Kidney epithelial cell (primary cell): ENCODE measurements at regions not wholly inside any gene's neighbourhood (a gene's known extent, or its start where the extent isn't known, plus 50 kb on each side); places are given as distances from the start of the nearest gene placed in this dataset.

Experiments
- DNase-seq: peaks from one replicate; pipeline ENCODE4 v3.0.0-alpha.2; 2010; ENCODE audit warnings: low read depth
- H3K27me3 ChIP-seq: 2 replicates; pipeline ENCODE4 v1.6.0; 2011; ENCODE audit warnings: low read length; ENCODE audit not compliant: control insufficient read depth, insufficient read depth
- H3K36me3 ChIP-seq: 2 replicates; pipeline ENCODE4 v1.5.1; 2011; ENCODE audit warnings: low read length; ENCODE audit not compliant: control insufficient read depth, insufficient read depth
- H3K4me3 ChIP-seq: 2 replicates; pipeline ENCODE4 v1.5.1; 2011; ENCODE audit warnings: low read depth, mild to moderate bottlenecking, control low read depth, low read length
- TF ChIP-seq, protein P1 (sequence below): IDR thresholded peaks from 2 replicates; pipeline ENCODE4 v1.5.1; 2011; ENCODE audit warnings: mild to moderate bottlenecking, moderate library complexity, low read length, control low read depth, inconsistent platforms; ENCODE audit not compliant: insufficient read depth, poor library complexity, severe bottlenecking

DNA sequence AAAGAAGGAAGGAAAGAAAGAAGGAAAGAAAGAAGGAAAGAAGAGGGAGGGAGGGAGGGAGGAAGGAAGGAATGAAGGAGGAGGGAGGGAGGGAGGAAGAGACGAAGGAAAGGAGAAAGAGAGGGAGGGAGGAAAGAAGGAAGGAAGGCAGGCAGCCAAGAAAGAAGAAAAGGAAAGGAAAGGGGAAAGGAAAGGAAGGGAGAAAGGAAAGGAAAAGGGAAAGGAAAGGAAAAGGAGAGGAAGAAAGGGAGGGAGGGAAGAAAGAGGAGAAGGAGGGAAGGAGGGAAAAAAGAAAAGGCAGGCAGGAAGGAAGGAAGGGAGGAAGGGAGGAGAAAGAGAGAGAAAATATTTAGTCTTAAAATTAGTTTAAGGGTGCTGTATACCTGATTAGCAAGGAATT, 704.1 kb downstream of the LUZP2 start:
- no peak for DNase-seq
- TF ChIP-seq, protein P1, sequence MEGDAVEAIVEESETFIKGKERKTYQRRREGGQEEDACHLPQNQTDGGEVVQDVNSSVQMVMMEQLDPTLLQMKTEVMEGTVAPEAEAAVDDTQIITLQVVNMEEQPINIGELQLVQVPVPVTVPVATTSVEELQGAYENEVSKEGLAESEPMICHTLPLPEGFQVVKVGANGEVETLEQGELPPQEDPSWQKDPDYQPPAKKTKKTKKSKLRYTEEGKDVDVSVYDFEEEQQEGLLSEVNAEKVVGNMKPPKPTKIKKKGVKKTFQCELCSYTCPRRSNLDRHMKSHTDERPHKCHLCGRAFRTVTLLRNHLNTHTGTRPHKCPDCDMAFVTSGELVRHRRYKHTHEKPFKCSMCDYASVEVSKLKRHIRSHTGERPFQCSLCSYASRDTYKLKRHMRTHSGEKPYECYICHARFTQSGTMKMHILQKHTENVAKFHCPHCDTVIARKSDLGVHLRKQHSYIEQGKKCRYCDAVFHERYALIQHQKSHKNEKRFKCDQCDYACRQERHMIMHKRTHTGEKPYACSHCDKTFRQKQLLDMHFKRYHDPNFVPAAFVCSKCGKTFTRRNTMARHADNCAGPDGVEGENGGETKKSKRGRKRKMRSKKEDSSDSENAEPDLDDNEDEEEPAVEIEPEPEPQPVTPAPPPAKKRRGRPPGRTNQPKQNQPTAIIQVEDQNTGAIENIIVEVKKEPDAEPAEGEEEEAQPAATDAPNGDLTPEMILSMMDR = no peak
- no peaks in the 10 kb centered on the region for H3K36me3 ChIP-seq
- H3K4me3 ChIP-seq = no peak overlapping the region
- no peaks in the 10 kb centered on the region for H3K27me3 ChIP-seq

DNA sequence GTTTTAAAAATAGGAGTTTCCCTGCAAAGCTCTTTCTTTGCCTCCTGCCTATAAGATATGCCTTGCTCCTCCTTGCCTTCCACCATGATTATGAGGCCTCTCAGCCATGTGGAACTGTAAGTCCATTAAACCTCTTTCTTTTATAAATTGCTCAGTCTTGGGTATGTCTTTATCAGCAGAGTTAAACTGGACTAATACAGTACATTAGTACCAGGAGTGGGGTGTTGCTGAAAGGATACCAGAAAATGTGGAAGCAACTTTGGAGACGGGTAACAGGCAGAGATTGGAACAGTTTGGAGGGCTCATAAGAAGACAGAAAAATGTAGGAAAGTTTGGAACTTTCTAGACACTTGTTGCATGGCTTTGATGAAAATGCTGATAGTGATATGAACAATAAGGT, 709.9 kb downstream of the LUZP2 start:
- Histone ChIP-seq H3K36me3 (no peaks in the 10 kb centered on the region), H3K27me3 (no peaks in the 10 kb centered on the region), H3K4me3 (no peak overlapping the region)
- no peak for DNase-seq
- TF ChIP-seq, protein P1 = no peak

DNA sequence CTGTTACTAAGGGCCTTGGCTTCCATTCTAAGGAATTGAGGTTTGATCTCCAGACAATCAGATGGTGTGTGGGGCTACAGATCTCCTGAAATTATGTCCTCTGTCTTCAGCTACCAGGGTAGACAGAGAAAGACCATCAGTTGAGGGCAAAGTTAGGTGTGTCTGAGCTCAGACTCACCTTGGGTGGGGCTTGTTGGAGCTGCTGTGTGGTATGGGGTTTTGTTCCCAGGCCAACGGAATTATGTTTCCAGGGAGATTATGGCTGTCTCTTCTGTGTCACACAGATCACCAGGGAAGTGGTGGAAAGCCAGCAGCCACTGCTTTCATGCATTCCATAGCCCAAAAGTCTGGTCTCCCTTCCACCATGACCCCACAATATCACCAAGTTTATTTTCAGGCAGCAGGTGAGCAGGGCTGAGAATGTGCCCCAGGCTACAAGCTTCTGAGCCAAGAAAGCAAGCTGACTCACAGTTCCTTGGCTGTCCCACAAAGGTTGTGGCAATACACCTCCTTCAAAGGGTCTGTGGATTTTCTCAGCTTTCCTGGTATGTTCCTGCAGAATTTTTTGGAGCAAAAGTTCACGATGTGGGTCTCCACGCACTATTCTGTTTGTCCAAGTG, 714.9 kb downstream of the LUZP2 start:
- Histone ChIP-seq H3K36me3 (no peaks in the 10 kb centered on the region), H3K4me3 (no peak overlapping the region), H3K27me3 (no peaks in the 10 kb centered on the region)
- TF ChIP-seq, protein P1 = no peak
- no peak for DNase-seq

DNA sequence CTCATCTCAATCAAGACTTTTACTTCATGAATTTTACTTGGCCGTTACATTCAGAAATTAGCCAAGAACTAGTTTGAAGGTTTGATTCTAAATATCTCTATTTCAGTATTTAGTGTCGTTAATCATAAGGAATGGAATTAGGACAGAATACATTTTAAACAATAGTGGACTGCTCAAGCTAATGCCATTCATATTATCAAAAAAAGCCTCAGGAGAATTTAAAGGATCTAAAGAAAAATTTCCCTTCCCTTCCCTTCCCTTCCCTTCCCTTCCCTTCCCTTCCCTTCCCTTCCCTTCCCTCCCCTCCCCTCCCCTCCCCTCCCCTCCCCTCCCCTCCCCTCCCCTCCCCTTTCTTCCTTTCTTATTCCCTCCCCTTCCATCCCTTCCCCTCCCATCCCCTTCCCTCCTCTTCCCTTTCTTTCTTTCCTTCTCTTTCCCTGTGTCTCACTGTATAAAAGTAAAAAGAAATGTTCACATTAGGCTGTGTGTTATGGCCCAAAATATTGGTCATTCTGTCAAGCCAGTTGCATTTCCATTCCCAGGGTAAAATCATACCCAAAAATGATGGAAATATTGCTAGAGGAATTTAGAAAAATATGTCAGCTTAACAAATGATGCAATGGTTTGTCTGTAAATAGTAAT, 717.8 kb downstream of the LUZP2 start:
- Histone ChIP-seq H3K36me3 (no peaks in the 10 kb centered on the region), H3K4me3 (no peak overlapping the region), H3K27me3 (no peaks in the 10 kb centered on the region)
- no peak for DNase-seq
- TF ChIP-seq, protein P1 = no peak

DNA sequence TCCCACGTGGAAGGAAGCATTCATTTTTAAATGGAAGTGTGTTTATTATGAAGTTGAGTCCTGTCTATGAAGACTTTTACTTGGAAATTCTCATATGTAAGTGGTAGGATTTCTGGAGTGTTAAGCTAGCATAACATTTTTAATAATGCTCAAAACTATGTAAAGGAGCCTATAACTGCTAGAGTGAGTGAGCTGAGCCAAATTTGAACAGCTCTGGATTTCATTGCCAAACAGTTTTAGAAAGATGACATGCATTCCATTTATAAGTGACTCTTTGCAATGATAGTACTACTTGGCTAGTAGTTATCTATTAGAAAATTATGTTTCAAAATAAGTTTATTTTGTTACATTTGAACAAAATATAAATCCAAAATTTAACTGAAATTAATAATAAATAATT, 721.2 kb downstream of the LUZP2 start:
- TF ChIP-seq, protein P1 = no peak
- H3K36me3 ChIP-seq = no peaks in the 10 kb centered on the region
- no peak overlapping the region for H3K4me3 ChIP-seq
- no peak for DNase-seq
- no peaks in the 10 kb centered on the region for H3K27me3 ChIP-seq

DNA sequence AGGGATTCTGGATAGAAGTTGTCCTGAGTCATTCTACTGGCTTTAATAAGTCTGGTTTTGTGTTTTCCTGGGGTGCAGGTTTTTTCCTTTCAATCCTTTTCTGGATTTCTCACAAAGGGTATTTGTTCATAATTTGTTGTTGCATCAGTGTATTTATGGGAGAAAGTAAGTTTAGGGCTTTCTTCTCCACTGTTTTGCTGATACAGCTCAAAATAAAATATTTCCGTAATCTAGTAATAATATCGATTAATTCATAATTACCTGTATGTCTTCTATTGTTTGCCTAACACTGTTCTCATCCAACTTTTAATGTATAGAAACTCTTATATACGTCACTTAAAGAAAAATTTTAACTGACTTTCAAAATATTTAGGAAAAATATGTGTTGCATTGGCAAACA, 728.2 kb downstream of the LUZP2 start:
- H3K36me3 ChIP-seq = no peaks in the 10 kb centered on the region
- no peak for DNase-seq
- no peaks in the 10 kb centered on the region for H3K27me3 ChIP-seq
- TF ChIP-seq, protein P1 = no peak
- H3K4me3 ChIP-seq = no peak overlapping the region
